ENCODE measurements at regions not wholly inside any gene's neighbourhood (a gene's known extent, or its start where the extent isn't known, plus 50 kb on each side); places are given as distances from the start of the nearest gene placed in this dataset.

- Histone ChIP-seq H3K27me3 (ENCODE audit: insufficient read depth, low read length) (no peaks in the 10 kb centered on the region), H3K36me3 (ENCODE audit: control insufficient read depth in 1 of 2, insufficient read depth in 2 of 2, low read length in 2 of 2) (no peaks in the 10 kb centered on the region), H3K9me3 (ENCODE audit: control insufficient read depth in 1 of 2, insufficient read depth in 1 of 2, low read depth in 1 of 2, low read length in 2 of 2) (peaks cover 0 to 8% of the 10 kb centered on the region in 2 experiments; a peak in 1 of 4 replicates), H3K27ac (ENCODE audit: low read depth, low read length) (no peak overlapping the region), H3K9me2 (ENCODE audit: insufficient read depth) (no peaks in the 10 kb centered on the region), H2AFZ (ENCODE audit: low read depth, low read length, poor library complexity, severe bottlenecking) (no peak overlapping the region), H3K79me2 (ENCODE audit: insufficient read depth, low read length) (no peaks in the 10 kb centered on the region), H3K4me2 (ENCODE audit: low read length) (no peak overlapping the region), H3K4me3 (replicated peaks in 1 of 2; ENCODE audit: low read depth in 1 of 2, low read length in 2 of 2) (no peak overlapping the region), H3K4me1 (ENCODE audit: control insufficient read depth in 1 of 2, insufficient read depth in 2 of 2, low read length in 2 of 2) (peaks cover 13 to 47% of the 10 kb centered on the region in 2 experiments), H3K9ac (ENCODE audit: low read length) (no peak overlapping the region), H4K20me1 (ENCODE audit: insufficient read depth) (no peaks in the 10 kb centered on the region)
- BruUV-seq (replicated peaks), result no TSS peak
- ATAC-seq (peak; percentile 69), DNase-seq (ENCODE audit: low read depth, low spot score) (no peak)
- ChIA-PET POLR2A (interaction anchor here (0.6 to 2.1 kb wide), 6 partner anchors 16 to 434 kb away, joined by 3 to 9 read pairs (median 4); partner anchors contain the start of genes GTPBP2 and VEGFA), CTCF (interaction anchor here (0.5 to 3.3 kb wide), 24 partner anchors 8 to 434 kb away, joined by 3 to 23 read pairs (median 4); partner anchors contain the start of genes GTPBP2 and VEGFA), RAD21 (ENCODE audit: low non-redundant PET in 1 of 2, low total read pairs in 2 of 2, uncharacterized antibody in 2 of 2, unreplicated experiment in 2 of 2) (interaction anchor here (0.7 to 1.2 kb wide), 2 partner anchors 16 to 52 kb away, joined by 3 read pairs; no protein-coding TSS in a partner anchor)
- TF ChIP-seq ZFX (IDR thresholded peaks at IDR 0.05) (peak; percentile 20; the same call in 1 of the 2 replicates), CTCF (IDR thresholded peaks at IDR 0.05 in 2 of 3, conservative IDR thresholded peaks at IDR 0.05 in 1 of 3; ENCODE audit: borderline replicate concordance in 1 of 3, insufficient read depth in 1 of 3, low read depth in 2 of 3, low read length in 2 of 3) (peak in 2 of 3 experiments; percentile 90; a peak in 4 of 6 replicates), EZH2 (IDR thresholded peaks at IDR 0.05) (no peak), YY1 (IDR thresholded peaks at IDR 0.05; ENCODE audit: extremely low read depth, insufficient replicate concordance, low read depth, low read length) (peak; percentile 57)
- intact Hi-C loops (cut with micrococcal nuclease), result no loop called here
Observed at GRCh38 chr6:44062771-44063560, 64.3 kb downstream of the MRPL14 start.

Measured in HCT116 (cell line).